ENCODE measurements at regions not wholly inside any gene's neighbourhood (a gene's known extent, or its start where the extent isn't known, plus 50 kb on each side); places are given as distances from the start of the nearest gene placed in this dataset.

- TF ChIP-seq CTCF (conservative IDR thresholded peaks at IDR 0.05; ENCODE audit: low read depth, low read length): no peak
- TF ChIP-seq EZH2 (IDR thresholded peaks at IDR 0.05; ENCODE audit: borderline replicate concordance, low read depth, low read length, poor library complexity, severe bottlenecking): no peak
Observed at GRCh38 chr16:49961089-49961488, 63.9 kb upstream of the CNEP1R1 start.
